Glutamatergic neuron (in vitro differentiated cells): ENCODE measurements at regions not wholly inside any gene's neighbourhood (a gene's known extent, or its start where the extent isn't known, plus 50 kb on each side); places are given as distances from the start of the nearest gene placed in this dataset.

Experiments used
- DNase-seq: peaks from one replicate; pipeline ENCODE4 v3.0.0; 2022
- H3K27ac Mint-ChIP-seq: one replicate; pipeline ENCODE4 v1.8.0; 2020; ENCODE audit warnings: mild to moderate bottlenecking, mixed read lengths, inconsistent platforms; ENCODE audit not compliant: unreplicated experiment
- H3K27me3 Mint-ChIP-seq: one replicate; pipeline ENCODE4 v1.8.0; 2020; ENCODE audit warnings: mild to moderate bottlenecking, moderate library complexity, mixed read lengths, inconsistent platforms; ENCODE audit not compliant: unreplicated experiment
- H3K36me3 Mint-ChIP-seq: one replicate; pipeline ENCODE4 v1.8.0; 2020; ENCODE audit warnings: mild to moderate bottlenecking, mixed read lengths, inconsistent platforms; ENCODE audit not compliant: unreplicated experiment
- H3K4me1 Mint-ChIP-seq: one replicate; pipeline ENCODE4 v1.8.0; 2020; ENCODE audit warnings: mild to moderate bottlenecking, low read depth, mixed read lengths, inconsistent platforms; ENCODE audit not compliant: unreplicated experiment
- H3K4me3 Mint-ChIP-seq: one replicate; pipeline ENCODE4 v1.8.0; 2020; ENCODE audit warnings: mild to moderate bottlenecking, mixed read lengths, inconsistent platforms; ENCODE audit not compliant: unreplicated experiment
- H3K9me3 Mint-ChIP-seq: one replicate; pipeline ENCODE4 v1.8.0; 2020; ENCODE audit warnings: mild to moderate bottlenecking, moderate library complexity, mixed read lengths, inconsistent platforms; ENCODE audit not compliant: unreplicated experiment
- TF ChIP-seq, protein P1 (sequence below): fragments of 200-600 bp; sonication (generic); IDR thresholded peaks from one replicate; pipeline ENCODE4 v1.5.0; 2021; ENCODE audit not compliant: partially characterized antibody, unreplicated experiment

DNA sequence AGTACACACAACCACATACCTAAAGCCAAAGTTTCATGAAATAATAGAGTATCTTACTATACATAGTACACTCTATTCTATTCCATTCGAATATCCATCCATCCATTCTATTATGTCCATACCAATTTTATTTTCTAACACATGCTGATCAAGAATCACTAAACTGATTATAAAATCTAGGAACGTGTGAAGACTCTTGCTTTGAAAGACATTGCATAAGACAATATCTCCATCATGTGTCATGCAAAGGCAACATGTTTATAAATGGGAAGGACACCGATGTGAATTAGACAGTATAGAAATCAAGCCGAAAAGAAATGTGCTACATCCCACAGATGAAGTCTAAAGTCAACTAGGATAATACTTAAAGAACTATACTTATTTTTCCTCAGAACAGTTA, 1561.5 kb upstream of the TENM4 start:
- no peak for DNase-seq
- Mint-ChIP-seq H3K4me1 (no peaks in the 10 kb centered on the region), H3K9me3 (no peaks in the 10 kb centered on the region), H3K27me3 (no peaks in the 10 kb centered on the region), H3K4me3 (no peak overlapping the region), H3K36me3 (no peaks in the 10 kb centered on the region), H3K27ac (no peak overlapping the region)
- TF ChIP-seq, protein P1, sequence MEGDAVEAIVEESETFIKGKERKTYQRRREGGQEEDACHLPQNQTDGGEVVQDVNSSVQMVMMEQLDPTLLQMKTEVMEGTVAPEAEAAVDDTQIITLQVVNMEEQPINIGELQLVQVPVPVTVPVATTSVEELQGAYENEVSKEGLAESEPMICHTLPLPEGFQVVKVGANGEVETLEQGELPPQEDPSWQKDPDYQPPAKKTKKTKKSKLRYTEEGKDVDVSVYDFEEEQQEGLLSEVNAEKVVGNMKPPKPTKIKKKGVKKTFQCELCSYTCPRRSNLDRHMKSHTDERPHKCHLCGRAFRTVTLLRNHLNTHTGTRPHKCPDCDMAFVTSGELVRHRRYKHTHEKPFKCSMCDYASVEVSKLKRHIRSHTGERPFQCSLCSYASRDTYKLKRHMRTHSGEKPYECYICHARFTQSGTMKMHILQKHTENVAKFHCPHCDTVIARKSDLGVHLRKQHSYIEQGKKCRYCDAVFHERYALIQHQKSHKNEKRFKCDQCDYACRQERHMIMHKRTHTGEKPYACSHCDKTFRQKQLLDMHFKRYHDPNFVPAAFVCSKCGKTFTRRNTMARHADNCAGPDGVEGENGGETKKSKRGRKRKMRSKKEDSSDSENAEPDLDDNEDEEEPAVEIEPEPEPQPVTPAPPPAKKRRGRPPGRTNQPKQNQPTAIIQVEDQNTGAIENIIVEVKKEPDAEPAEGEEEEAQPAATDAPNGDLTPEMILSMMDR, result no peak

DNA sequence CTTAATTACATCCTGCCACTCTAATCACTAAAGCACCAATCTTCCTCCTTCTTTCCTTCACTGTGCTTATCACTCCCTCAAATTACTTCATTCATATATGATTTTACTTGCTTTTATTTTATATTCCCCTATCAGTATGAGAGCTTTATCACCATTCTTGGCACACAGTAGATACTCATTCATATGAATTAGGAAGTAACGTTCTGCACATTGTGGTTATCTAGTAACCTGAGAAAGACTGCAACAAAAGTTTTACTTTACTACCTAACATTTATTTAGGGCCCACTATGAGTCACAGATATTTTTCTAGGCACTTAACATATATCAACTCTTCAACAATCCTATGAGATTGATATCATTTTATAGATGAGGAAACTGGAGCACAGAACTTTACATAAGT, 1559.9 kb upstream of the TENM4 start:
- TF ChIP-seq, protein P1, result no peak
- H3K4me1 Mint-ChIP-seq, result no peaks in the 10 kb centered on the region
- no peaks in the 10 kb centered on the region for H3K9me3 Mint-ChIP-seq
- no peak for DNase-seq
- no peak overlapping the region for H3K27ac Mint-ChIP-seq
- H3K36me3 Mint-ChIP-seq, result no peaks in the 10 kb centered on the region
- H3K27me3 Mint-ChIP-seq, result no peaks in the 10 kb centered on the region
- no peak overlapping the region for H3K4me3 Mint-ChIP-seq

DNA sequence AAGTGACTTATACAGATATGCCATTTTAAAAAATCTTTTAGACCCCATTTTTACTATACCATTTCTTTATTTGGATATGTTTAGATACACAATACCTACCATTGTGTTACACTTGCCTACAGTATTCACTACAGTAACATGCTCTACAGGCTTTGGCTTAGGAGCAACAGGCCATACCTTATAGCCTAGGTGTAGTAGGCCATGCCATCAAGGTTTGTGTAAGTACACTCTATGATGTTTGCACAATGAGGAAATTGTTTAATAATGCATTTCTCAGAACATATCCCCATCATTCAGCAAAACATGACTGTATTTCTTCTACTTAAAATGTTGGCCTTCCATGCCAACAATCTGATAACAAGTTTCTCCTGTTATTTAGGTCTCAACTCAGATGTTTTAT, 1559.5 kb upstream of the TENM4 start:
- Mint-ChIP-seq H3K27me3 (no peaks in the 10 kb centered on the region), H3K9me3 (no peaks in the 10 kb centered on the region), H3K4me1 (no peaks in the 10 kb centered on the region), H3K36me3 (no peaks in the 10 kb centered on the region), H3K27ac (no peak overlapping the region), H3K4me3 (no peak overlapping the region)
- DNase-seq, result no peak
- TF ChIP-seq, protein P1, result no peak

DNA sequence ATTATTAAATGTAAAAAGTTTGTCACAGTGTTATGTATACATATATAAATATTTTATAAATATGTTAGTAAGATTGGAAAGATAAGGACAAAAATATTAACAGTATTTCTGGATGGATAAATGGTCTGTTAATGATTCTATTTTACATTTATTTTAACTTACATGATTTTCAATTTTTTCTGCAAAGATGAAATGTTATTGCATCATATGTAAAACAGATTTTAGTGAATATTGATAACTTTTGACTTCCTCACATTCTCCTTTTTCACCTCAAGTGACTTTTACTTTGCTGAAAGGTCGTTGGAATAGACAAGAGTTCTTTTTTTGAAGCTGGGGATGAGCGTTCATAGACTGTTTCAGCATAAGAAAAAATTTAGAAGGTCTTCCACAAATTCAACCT, 1554.7 kb upstream of the TENM4 start:
- DNase-seq, result no peak
- TF ChIP-seq, protein P1, result no peak
- no peaks in the 10 kb centered on the region for H3K27me3 Mint-ChIP-seq
- no peaks in the 10 kb centered on the region for H3K9me3 Mint-ChIP-seq
- H3K27ac Mint-ChIP-seq, result no peak overlapping the region
- H3K4me3 Mint-ChIP-seq, result no peak overlapping the region
- H3K36me3 Mint-ChIP-seq, result no peaks in the 10 kb centered on the region
- no peaks in the 10 kb centered on the region for H3K4me1 Mint-ChIP-seq

DNA sequence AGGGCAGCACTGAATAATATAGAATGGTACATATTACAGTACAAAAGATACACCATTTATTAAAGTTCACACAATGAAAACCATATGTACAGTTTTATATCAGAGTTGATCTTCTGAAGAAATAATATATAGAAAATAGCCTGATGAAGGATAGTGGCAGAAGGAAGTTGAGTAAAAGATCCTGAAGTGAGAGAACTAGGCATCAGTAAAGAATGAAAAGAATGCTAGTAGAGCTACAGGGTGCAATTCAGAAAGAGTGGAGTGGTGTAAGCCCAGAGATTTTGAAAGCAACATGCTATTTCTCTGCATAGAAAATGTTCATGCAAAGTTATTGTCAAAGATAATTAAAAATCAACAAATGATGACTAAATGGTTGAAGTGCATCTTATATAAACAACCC, 1552.7 kb upstream of the TENM4 start:
- no peaks in the 10 kb centered on the region for H3K9me3 Mint-ChIP-seq
- H3K27me3 Mint-ChIP-seq, result no peaks in the 10 kb centered on the region
- no peak overlapping the region for H3K27ac Mint-ChIP-seq
- TF ChIP-seq, protein P1, result no peak
- H3K36me3 Mint-ChIP-seq, result no peaks in the 10 kb centered on the region
- H3K4me3 Mint-ChIP-seq, result no peak overlapping the region
- no peaks in the 10 kb centered on the region for H3K4me1 Mint-ChIP-seq
- no peak for DNase-seq
